ENCODE measurements at regions not wholly inside any gene's neighbourhood (a gene's known extent, or its start where the extent isn't known, plus 50 kb on each side); places are given as distances from the start of the nearest gene placed in this dataset.
"Not testable (repeated sequence)": the region's sequence is repeated elsewhere in the genome, so short reads cannot be mapped to it uniquely, and the experiment has no call there.

DNA sequence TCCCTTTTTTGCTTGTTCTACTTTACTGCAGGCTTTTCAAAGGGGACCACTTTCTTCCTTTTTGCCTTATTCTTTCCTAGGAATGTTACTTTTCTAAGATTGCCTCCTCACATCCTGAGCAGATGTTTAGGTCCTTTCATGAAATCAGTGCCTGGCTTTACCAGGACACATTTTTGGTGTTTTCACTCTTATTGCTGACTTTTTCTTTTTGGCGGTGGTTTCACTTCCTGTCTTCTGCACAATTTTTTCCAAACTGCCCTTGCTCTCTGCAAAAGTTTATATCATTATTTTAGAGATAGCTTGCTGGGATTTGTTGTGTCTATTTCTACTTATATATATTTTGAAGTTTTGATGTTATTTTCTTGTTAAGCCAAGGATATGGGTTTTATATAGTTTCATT, 332.2 kb upstream of the MTPN start:
- DNase-seq, result no peak

DNA sequence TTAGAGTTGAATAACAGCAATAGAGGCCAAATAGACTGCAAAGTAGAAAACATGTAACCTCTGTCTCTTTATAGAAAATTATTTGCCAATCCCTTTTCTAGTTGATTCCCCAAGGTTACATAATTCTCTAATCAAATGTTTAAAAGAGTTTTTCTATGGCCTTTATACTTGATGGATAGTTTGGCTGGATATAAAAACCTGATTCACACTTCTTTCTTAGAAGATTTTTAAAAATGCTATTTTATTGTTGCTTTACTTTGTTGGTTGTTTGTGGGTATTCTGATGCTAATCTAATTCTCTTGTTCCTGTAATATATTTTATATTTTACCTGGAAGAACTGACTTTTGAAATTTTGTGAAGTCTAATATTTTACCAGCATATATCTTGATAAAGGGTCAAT, 331.1 kb upstream of the MTPN start:
- no peak for DNase-seq

DNA sequence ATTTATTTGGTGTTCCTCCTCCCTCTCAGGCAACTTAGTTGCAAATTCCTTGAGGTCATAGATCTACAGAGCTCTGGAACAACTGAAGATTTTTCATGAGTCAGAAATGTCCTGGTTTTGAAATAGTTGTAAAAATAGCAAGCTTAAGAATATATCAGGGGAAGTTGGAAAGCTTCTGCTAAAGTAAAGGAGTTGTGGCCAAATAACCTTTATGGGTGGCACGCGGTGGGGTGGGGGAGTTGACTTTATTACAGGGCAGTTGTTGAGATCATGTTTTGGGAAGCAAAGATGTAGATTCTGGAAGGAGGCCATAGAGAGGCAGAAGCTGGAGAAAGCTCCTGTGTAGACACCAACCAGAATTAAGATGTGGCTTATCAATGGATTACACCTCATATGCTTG, 326.0 kb upstream of the MTPN start:
- DNase-seq, result no peak

DNA sequence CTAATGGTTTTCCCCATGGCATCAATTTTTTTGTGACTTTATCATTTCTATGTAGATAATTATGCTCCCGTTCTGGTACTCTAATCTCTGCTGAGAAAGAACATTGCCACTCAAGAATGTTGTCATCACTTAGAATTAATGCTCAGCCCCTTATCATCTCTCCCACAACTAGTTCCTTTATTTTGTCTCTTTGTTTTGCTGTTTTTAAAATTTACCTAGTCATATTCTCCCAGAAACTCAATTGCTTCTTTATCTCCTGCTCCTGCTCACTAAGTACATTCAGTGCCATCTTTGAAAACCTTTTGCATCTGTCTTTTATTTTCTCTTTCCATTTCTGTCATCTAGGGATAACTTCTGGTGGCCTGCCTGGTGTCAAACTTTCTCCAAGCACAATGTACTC, 324.9 kb upstream of the MTPN start:
- DNase-seq, result no peak

DNA sequence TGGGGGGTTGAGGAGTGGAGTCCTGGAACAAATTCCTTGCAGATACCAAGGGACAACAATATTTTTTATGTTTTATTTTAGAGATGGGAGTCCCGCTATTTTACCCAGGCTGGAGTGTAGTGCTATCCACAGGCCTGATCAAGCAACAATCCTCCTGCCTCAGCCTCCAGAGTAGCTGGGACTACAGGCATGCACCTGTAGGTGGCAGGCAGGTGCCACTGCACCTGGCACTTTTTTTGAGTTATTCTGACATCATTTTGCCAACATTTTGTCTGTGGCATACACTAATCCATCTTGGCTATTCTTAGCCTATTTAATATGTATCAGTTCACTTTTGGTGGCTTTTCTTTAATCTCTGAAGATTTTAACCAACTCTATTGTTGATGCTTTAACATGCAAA, 317.8 kb upstream of the MTPN start:
- DNase-seq, result no peak

DNA sequence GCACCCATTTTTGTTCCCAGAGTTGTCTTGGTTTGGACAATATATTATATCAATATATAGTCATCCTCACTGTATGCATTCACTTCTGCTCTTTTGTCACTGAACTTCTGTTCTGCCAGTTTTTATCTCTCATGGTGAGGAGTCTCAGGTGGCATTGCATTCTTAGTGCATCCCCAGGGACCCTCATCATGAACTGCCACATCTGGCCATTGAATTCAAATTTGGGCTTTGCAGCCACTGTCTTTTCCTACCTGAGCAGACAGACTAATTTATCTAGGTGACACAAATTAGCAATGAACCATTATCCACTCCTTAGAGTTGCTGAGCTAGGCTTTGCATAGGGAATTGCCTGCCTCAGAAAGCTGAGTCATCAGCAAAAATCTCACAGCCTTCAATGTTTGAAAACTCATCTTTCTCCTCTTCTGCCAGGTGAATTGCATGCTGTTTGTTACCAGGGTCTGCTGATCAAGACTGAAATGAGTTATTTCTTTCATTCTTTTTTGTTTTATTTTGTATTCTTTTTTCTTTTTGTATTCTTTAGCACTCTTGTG, 316.8 kb upstream of the MTPN start:
- no peak for DNase-seq

DNA sequence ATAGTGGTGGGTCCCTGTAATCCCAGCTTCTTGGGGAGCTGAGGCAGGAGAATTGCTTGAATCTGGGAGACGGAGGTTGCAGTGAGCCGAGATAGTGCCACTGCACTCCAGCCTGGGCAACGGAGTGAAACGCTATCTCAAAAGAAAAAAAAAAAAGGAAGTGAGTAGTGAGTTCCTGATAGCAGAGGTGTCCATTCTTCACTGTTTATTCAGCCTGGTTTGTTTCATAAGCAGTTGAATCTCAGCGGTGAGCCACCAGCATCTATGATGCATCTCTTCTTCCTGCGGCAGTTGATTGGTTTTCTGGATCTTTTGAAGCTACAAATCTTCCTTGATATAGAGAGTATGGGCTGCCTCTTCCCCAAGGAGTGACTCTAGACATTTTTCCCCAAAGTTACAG, 316.1 kb upstream of the MTPN start:
- DNase-seq, result no peak

DNA sequence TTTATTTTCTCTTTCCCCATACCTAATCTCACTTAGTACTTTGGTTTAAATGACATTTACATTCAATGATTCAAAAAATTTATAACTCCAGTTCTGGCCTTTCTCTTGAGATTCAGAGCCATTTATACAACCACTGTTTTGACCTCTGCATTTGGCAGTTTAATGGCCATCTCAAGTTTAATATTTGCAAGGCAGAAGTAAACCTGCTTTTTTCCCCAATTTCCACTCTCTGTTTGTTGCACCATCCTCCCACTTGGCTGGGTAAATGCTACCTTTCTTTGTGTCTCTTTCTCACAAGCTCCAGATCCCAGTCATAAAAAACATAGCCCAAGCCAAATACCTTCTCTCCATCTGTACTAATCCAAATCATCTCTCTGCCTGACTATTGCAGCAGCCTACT, 315.2 kb upstream of the MTPN start:
- DNase-seq, result no peak

DNA sequence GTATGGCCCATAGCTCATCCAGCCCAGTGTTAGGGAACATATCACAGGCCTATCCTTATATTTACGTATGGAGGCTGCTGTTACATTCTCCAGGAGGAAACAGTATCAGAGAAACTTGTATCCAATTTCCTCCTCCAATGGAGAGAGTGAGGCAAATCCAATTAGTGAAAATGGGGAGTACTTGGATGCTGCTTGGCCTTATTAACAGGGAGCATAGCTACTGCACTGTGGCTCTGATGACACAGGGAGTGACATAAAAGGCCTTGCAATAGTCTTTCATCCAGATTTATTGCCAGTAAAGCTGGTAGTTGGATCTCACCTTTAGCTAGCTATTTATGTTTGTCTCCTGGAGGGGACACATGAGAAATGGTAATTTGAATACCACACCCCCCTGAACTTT, 313.2 kb upstream of the MTPN start:
- no peak for DNase-seq

DNA sequence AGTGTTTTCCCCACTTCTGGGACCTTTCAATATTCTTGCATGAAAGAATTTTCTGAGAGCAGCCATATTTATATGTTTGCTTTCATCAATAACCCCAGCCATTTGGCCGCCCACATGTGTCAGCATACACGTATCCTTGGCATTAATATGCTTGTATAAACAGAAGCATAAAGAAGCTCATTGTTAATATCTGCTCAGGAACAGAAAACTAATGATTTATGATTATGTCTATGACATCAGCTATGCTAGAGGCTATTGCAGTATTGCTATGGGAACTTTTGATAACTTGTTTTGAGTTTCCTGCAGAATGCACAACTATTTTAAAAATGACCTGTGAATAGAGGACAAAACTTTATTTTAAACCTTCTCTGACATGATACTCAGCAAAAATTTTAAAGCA, 300.9 kb upstream of the MTPN start:
- DNase-seq, result no peak

DNA sequence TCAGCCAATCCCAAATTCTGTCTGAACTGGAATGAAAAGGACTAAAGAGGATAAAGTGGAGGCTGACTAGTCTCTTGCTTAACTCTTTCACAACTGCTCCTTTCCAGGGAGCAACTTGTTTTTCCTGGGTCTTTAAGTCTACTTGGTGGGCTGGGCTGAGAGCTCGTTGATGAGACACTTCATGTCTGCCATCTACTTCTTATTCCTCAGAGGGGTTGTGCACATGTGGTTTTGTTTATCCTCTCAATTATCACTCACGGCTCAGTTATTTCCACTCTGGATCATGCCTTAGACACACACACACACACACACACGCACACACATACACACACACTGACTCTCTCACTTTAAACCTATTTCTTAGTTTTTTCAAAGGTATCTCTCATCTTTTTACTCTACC, 298.6 kb upstream of the MTPN start:
- no peak for DNase-seq

DNA sequence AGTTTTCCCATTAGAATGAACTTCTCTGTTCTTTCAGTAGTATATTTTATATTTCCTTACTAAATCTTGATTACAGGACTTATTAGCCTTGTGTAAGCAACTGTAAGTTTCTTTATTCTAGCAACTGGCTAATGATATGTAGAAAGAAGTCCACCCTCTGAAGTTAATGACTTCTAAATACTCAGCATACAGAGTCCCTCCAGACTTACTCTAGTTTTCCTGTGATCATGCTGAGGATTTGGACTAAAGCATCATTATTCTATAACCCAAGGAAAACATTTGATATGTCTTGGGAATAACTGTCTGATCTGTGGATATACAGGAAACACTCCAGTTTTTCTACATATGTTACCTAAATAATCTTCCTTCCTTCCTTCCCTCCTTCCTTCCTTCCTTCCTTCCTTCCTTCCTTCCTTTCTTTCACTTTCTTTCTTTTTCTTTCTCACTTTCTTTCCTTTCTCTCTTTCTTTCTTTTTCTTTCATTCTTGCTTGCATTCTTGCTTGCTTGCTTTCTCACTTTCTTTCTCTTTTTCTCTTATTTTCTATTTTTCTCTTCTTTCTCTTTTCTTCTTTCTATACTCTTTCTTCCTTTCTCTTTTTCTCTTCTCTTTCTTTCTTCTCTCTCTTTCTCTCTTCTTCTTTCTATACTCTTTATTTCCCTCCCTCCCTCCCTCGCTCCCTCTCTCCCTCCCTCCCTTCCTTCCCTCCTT, 297.6 kb upstream of the MTPN start:
- no peak for DNase-seq

DNA sequence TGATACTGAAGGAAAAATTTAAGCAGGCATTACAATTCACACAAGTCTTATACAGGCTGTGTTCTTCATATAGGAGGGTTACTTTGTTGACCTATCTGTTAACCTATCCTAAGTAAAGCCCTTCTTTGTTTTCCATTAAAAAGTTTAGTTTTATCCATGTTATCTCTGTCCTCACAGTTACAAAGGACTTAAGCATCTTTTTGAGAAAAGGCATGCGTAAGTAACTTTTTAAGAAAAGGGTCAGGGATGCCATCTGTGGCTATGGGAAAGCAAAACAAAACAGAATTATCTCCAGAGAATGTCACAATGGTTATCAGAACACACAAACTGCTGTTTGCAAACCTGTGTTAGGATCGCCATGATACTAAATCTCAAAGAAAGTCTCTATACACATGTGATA, 295.8 kb upstream of the MTPN start:
- DNase-seq, result no peak

DNA sequence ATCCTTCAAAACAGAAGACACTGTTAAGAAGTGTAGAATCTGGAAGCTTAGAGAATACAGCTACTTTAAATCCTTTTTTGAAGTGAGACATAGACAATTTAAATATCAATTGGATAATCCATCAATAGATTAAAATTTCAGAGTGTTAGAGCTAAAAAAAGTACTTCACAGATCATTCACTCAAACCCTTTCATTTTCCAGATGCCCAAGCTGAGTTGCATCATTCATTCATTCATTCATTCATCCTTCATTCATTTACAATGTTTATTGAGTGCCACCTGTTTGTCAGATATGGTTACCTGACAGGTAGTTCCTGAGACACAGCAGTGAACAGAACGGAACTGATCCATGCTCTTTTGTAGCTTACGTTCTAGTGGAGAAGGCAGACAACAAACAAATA, 290.7 kb upstream of the MTPN start:
- DNase-seq, result no peak

DNA sequence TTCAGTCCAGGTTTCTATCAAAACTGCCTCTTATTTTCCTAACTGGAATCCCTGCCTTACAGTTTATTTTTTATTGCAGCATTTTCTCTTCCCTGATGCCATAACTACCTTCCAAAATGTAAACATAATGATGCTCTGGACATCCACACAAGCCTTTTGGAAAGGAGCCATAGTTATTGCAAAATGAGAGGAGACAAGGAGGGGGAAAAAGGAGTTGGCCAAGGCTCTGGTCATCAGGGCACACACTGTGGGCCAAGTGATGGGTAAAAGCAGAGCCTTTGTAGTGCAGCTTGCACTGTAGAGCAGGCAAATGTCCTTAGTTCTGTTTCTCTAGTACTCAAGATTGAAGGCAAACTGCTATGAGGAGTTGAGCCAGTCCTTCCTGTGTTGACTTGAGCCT, 289.3 kb upstream of the MTPN start:
- DNase-seq, result no peak

DNA sequence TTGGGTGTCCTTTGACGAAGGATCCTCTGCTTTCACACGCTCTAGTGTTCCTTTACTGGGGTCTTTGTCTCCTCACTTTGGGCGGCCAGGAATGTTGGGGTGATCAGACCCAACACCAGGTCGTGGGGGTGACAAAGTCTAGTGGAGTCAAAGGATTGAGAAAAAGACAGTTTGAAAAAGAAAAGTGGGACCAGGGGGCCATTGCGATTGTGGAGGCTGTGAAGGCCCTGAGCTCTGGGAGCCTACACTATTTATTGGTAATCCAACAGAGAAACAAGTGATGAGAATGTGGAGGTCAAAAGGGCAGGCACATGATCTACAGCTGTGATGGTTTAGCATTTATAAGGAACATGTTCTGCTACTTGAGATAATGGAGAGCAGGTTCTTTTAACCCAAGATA, 287.1 kb upstream of the MTPN start:
- not testable (repeated sequence) for DNase-seq

DNA sequence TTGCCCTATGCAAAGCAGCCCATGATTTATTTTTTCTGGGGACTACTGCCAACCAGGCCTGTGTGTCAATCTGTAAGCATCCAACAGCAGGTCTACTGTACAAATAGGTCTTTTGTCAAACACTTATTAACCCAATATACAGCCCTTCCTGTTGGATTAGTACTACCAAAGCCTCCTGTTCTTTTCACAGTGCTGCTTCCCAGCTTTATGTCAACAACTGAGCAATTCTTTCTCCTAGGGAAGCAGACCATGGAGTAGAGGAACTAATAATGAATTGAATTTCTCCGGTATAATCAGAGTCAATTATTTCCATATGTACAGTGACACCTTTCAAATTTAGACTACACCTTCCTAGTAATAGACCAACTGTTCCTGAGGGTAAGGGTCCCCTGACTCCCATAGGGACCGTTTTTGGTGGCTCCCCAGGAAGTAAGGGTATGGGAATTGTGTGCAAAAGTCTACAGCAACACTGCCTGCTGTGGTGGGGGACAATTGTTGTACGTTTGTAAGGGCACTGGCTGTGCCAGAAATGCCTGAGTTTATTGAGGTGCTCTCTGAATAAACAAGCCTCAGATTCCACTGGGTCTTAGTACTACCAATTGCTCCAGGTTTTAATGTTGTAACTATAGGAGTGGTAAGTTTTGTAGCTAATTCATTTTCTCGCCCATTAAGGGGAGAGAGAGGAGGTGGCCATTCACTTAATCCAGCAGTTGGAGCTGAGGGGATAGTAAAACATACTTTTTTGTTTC, 286.1 kb upstream of the MTPN start:
- DNase-seq, result not testable (repeated sequence)

DNA sequence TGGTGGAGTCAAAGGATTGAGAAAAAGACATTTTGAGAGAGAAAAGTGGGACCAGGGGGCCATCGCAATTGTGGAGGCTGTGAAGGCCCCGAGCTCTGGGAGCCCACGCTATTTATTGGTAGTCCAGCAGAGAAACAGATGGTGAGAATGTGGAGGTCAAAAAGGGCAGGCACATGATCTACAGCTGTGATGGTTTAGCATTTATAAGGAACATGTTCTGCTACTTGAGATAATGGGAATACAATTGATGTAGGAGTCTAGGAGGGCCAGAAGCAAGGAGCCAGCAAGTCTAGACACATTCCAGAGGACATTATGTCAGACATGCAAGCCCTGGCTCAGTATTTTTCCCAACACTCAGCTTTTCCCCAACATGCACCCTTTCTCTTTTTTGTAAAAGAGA, 283.4 kb upstream of the MTPN start:
- DNase-seq, result not testable (repeated sequence)

DNA sequence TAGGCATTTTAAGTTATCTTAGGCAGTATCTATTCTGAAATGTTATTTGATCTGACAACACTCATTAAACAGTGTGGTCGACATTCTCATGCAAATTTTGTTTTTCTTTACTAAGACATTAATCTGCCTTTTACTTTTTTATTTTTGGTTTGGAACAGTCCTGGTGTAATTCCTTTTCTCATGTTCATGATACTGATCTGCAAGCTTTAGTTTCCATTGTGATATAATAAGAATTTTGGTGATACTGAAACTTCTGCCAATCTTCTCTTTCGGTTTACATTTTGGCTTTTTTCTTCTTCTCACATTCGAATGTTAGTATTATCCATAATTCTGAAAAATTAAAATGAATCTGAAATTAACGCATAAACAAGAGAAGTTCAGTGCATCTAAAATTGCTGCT, 281.9 kb upstream of the MTPN start:
- no peak for DNase-seq

DNA sequence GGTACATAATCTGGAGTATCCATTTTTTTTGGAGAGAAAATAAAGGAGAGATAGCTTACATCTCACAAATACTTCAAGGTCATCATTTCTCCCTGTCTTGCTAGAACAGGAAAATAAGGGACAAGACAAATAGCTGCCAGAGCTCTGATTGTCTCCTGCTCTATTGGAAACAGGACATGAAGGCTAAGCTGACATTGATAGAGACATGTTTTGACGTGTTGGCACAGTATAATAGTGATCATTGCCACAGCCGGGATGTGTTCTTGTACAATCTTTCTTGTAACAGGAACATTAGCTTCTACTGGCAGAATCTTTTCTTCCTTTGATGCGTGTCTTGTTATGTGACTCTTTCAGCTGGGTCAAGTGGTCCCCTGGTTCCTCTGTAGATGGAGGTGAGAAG, 279.3 kb upstream of the MTPN start:
- DNase-seq, result no peak

DNA sequence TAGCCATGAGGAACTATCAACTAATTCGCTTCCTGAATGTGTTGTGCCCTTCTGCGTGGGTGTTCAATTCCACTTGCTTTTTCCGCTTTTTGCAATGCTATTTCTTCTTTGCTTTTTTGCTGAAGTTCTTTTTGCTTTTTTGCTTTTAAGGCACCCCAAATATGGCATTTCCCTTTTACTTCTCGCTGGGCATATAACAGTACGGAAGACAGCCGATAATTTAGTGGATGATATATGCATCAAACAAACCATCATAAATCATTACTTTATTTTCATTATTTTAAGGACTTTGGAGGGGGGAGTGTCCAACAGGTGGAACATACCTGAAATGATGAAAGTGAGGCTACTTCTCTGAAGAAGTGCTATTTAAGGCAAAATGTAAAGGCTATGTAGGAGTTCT, 277.0 kb upstream of the MTPN start:
- DNase-seq, result no peak

DNA sequence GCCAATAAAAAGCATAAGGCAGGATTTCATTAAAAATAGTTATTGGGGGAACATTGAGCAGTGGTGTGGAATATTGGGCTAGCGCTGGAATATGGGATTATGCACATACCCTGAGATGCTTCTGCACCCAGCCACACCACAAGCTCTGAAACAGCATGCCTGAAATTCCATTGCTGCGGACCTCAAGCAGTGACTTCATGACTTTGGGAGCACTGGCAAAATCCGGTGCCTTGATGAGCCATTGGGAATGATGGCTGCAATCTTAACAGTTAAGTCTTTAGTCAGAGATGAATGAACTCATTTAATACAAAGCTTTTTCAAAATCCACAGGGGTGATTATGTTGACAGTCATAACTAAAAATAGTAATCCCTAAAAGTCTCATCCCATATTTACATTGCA, 274.7 kb upstream of the MTPN start:
- no peak for DNase-seq

DNA sequence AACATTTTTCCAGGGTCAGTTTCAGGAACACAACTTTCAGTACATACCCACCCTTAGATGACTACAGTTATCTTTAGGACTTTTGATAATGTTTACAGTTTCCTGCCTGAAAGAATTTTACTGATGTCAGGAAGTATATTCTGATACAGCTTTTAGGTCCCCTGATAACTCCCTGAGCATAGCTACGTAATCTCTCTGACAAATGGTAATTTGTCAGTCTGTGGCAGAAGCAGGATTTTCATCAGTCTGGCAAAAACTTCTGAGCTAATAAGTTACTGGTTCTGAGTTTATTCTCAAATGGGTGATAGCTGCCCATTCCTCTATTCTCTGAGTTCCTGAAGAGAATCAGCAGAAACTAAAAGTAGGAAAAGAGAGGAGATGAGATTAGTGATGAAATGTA, 270.1 kb upstream of the MTPN start:
- no peak for DNase-seq

DNA sequence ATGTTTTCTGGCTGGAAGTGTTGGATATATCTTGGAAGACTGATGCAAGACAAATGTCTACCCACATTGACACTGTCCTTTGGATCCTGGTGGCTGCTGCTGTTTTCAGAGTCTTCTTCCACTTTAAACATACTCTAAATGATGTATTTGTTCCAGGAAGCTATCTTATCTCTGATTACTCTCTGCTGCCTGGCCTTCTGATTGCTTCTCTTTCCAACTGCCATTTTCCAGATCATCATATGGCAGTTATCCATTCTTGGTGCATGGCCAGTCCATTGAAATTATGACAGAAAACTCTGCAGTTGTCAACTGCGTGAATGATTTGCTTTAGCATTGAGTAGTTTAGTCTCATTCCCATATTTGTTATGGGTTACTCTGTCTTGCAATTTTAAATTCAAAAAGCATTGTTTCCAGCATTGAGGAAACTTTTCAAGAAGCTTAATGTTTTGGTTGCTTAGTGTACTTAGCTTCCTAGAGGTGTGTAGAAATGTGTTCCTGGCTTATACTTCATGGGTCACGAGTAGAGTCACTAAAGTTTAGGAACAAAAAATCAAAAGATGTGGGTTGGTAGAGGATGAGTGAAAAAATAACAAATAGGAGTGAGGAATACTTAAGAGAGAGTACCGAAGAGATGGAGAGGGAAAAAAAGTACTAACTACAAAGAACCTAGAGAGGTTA, 268.3 kb upstream of the MTPN start:
- DNase-seq, result no peak
